Stimulated activated memory B cell treated with anti-CD40 and anti-IgM and Interleukin-4, amounts not matched to agents 10 μg/mL and 1 μg/mL and 100 μg/mL, for 72 hours (primary cell): ENCODE measurements at regions not wholly inside any gene's neighbourhood (a gene's known extent, or its start where the extent isn't known, plus 50 kb on each side); places are given as distances from the start of the nearest gene placed in this dataset.

ENCODE experiments used
- ATAC-seq: fragments of 150-1000 bp; cut with Tn5 transposase; 2 replicates; pipeline ENCODE4 v1.10.0; 2021
- H3K27ac Mint-ChIP-seq: one replicate; pipeline ENCODE4 v1.8.0; 2022; ENCODE audit warnings: mild to moderate bottlenecking, mixed read lengths
- H3K27me3 Mint-ChIP-seq: one replicate; pipeline ENCODE4 v1.8.0; 2022; ENCODE audit warnings: mixed read lengths
- H3K36me3 Mint-ChIP-seq: one replicate; pipeline ENCODE4 v1.8.0; 2022; ENCODE audit warnings: mixed read lengths
- H3K4me1 Mint-ChIP-seq: one replicate; pipeline ENCODE4 v1.8.0; 2022; ENCODE audit warnings: mixed read lengths
- H3K4me3 Mint-ChIP-seq: one replicate; pipeline ENCODE4 v1.8.0; 2022; ENCODE audit warnings: mild to moderate bottlenecking, moderate library complexity, mixed read lengths
- H3K9me3 Mint-ChIP-seq: one replicate; pipeline ENCODE4 v1.8.0; 2022; ENCODE audit warnings: mixed read lengths

GRCh38 chr4:104973708-104974107 lies 173.0 kb upstream of the TET2 start:
- Mint-ChIP-seq H3K27ac (no peak overlapping the region), H3K9me3 (no peaks in the 10 kb centered on the region), H3K27me3 (no peaks in the 10 kb centered on the region), H3K36me3 (no peaks in the 10 kb centered on the region), H3K4me1 (peaks cover 14% of the 10 kb centered on the region), H3K4me3 (no peak overlapping the region)
- ATAC-seq = no peak

DNA sequence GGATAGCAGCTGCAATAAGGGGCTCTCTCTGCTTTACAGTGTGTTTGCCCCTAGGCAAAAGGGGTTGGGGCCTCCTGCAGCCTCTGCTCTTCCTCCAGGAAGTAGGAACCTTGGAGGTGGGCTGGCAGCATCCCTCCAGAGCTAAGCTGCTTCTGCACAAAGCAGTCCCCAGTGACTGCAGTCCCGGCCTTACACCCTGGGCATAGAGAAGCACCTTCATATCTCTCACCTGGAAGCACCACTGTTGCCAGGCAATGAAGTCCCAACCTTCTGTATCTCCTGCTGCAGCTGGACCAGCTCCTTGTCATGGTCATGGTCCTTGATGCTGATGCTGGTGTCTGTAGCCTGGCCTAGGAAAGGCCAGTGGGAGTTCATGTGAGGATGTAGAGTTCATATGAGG lies 171.1 kb upstream of the TET2 start:
- Mint-ChIP-seq H3K36me3 (no peaks in the 10 kb centered on the region), H3K4me3 (no peak overlapping the region), H3K4me1 (peaks cover 6% of the 10 kb centered on the region), H3K27ac (no peak overlapping the region), H3K9me3 (peaks cover 5% of the 10 kb centered on the region), H3K27me3 (peaks cover 4% of the 10 kb centered on the region)
- ATAC-seq = no peak

DNA sequence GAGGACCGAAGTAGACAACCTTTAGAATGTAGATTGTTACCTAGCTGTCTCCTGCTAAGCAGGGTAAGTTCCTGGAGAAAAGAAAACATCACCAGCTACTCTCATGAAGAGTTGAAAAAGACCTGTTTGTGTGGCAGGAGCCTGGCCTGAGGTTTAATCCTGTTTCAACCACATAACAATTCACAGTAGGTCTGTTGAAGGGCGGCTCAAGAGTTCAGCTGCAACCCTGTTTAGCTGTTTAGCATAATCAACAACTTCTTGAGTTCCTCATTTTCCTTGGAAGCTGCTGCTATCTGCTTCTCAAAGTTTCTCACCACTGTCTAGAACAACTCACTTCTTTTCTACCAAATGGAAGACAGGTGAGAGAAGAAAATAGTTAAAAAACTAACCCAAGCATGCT lies 170.4 kb upstream of the TET2 start:
- peaks cover 1% of the 10 kb centered on the region for H3K4me1 Mint-ChIP-seq
- H3K36me3 Mint-ChIP-seq = no peaks in the 10 kb centered on the region
- no peak overlapping the region for H3K4me3 Mint-ChIP-seq
- H3K27ac Mint-ChIP-seq = no peak overlapping the region
- no peak for ATAC-seq
- peaks cover 6% of the 10 kb centered on the region for H3K27me3 Mint-ChIP-seq
- peaks cover 7% of the 10 kb centered on the region for H3K9me3 Mint-ChIP-seq

DNA sequence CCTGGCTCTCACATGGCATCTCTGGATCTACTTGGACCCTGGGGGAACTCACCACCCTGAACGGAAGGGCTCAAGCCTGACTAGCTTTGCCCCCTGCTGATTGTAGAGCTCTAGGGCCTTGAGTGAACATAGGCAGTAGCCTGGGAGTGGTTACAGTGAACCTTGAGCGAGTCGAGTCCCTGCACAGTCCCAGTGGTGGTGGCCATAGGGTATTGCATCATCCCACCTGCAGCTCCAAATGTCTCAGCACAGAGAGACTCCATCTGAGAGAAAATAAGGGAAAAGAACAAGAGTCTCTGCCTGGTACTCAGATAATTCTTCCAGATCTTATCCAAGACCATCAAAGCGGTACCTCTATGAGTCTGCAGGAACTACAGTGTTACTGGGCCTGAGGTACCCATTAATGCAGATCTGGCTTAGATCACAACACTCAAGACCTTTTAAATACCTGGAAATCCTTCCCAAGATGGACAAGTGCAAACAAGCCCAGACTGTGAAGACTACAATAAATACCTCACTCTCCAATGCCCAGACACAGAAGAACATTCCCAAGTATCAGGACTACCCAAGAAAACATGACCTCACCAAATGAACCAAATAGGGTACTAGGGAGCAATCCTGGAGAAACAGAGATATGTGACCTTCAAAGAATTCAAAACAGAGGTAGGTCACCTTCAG lies 167.5 kb upstream of the TET2 start:
- Mint-ChIP-seq H3K27me3 (peaks cover 6% of the 10 kb centered on the region), H3K4me3 (no peak overlapping the region), H3K27ac (no peak overlapping the region), H3K9me3 (peaks cover 7% of the 10 kb centered on the region), H3K4me1 (no peaks in the 10 kb centered on the region), H3K36me3 (no peaks in the 10 kb centered on the region)
- ATAC-seq = no peak

DNA sequence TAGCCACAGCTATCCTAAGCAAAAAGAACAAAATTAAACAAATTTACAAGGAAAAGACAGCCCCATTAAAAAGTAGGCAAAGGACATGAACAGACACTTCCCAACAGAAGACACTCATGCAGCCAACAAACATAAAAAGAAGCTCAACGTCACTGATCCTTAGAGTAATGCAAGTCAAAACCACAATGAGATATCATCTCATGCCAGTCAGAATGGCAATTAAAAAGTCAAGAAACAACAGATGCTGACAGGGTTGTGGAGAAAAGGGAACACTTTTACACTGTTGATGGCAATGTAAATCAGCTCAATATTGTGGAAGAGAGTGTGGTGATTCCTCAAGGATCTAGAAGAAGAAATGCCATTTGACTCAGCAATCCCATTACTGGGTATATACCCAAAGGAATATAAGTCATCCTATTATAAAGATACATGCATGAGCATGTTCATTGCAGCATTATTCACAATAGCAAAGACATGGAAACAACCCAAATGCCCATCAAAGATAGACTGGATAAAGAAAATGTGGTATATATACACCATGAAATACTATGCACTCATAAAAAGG lies 163.0 kb upstream of the TET2 start:
- H3K4me3 Mint-ChIP-seq = no peak overlapping the region
- H3K36me3 Mint-ChIP-seq = no peaks in the 10 kb centered on the region
- H3K9me3 Mint-ChIP-seq = peaks cover 7% of the 10 kb centered on the region
- H3K4me1 Mint-ChIP-seq = no peaks in the 10 kb centered on the region
- peaks cover 6% of the 10 kb centered on the region for H3K27me3 Mint-ChIP-seq
- H3K27ac Mint-ChIP-seq = no peak overlapping the region
- ATAC-seq = no peak

GRCh38 chr4:104986306-104986705 lies 160.4 kb upstream of the TET2 start:
- no peak for ATAC-seq
- Mint-ChIP-seq H3K9me3 (no peaks in the 10 kb centered on the region), H3K27me3 (no peaks in the 10 kb centered on the region), H3K36me3 (no peaks in the 10 kb centered on the region), H3K4me1 (no peaks in the 10 kb centered on the region), H3K4me3 (no peak overlapping the region), H3K27ac (no peak overlapping the region)

DNA sequence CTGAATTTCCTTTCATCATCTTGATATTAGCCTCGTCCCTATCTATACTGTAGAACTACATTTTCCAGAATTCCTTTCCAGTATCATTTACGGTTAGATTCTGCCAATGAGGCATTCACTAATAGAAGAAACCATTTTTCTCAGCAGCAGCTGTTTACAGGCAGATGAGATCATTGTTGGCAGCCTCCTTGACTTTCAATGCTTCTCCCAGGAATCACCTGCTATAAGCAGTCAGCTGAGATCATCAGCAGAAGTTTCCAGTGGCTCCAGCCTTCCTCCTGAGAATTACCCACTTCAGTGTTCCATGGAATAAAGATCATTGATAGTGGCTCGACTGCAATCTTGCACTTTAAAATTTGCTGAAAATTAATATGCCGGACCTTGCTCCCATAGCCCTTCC lies 157.3 kb upstream of the TET2 start:
- H3K4me3 Mint-ChIP-seq = no peak overlapping the region
- H3K27me3 Mint-ChIP-seq = no peaks in the 10 kb centered on the region
- H3K36me3 Mint-ChIP-seq = no peaks in the 10 kb centered on the region
- H3K9me3 Mint-ChIP-seq = peaks cover 2% of the 10 kb centered on the region
- no peak overlapping the region for H3K27ac Mint-ChIP-seq
- no peak for ATAC-seq
- no peaks in the 10 kb centered on the region for H3K4me1 Mint-ChIP-seq

GRCh38 chr4:105002278-105002677 lies 144.4 kb upstream of the TET2 start:
- Mint-ChIP-seq H3K9me3 (no peaks in the 10 kb centered on the region), H3K36me3 (no peaks in the 10 kb centered on the region), H3K4me3 (no peak overlapping the region), H3K4me1 (no peaks in the 10 kb centered on the region), H3K27me3 (no peaks in the 10 kb centered on the region), H3K27ac (no peak overlapping the region)
- no peak for ATAC-seq

- H3K36me3 Mint-ChIP-seq = peaks cover 8% of the 10 kb centered on the region
- no peak overlapping the region for H3K4me3 Mint-ChIP-seq
- no peak for ATAC-seq
- H3K27ac Mint-ChIP-seq = no peak overlapping the region
- H3K9me3 Mint-ChIP-seq = peaks cover 6% of the 10 kb centered on the region
- peaks cover 20% of the 10 kb centered on the region for H3K27me3 Mint-ChIP-seq
- H3K4me1 Mint-ChIP-seq = no peaks in the 10 kb centered on the region
Measured at GRCh38 chr4:105014234-105014633, 132.4 kb upstream of the TET2 start.

DNA sequence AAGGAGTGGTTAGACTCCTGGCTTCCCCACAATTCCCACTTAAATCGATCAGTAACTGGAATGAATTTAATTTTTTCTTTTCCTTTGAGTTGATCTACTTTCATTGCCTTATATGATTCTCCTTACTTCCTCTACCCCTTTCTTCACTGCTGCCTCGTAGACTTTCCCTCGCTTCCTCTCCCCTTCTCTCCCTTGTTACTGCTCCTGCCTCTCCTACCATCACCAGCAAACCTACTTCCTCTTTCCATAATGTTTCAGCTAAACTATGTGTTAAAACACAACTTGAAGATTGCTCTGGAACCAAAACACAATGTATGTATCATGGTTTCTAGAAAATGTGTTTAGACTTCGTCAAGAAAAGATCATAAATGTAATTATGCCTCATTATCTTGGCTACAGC lies 132.0 kb upstream of the TET2 start:
- no peak for ATAC-seq
- Mint-ChIP-seq H3K4me3 (no peak overlapping the region), H3K9me3 (peaks cover 6% of the 10 kb centered on the region), H3K27ac (no peak overlapping the region), H3K27me3 (peaks cover 19% of the 10 kb centered on the region), H3K36me3 (peaks cover 8% of the 10 kb centered on the region), H3K4me1 (no peaks in the 10 kb centered on the region)

DNA sequence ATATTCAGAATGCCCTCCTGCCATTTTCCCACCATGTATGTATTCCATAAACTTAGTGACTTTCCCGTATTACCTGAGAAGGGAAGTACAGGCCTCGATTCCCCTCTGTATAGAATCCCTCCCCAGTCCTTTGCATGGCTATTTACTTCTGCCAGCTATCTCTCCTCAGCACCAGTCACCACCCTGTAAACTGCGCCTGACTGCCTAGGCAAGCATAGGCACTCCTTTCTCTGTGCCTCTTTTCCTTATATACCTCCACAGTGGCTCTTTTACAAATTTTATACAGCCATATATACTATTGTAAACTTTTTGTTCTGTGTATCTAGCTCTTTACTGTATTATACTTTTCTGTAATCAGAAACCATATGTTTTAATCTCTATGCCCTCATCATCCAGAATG lies 130.9 kb upstream of the TET2 start:
- Mint-ChIP-seq H3K4me3 (no peak overlapping the region), H3K27ac (no peak overlapping the region), H3K27me3 (peaks cover 8% of the 10 kb centered on the region), H3K9me3 (peaks cover 2% of the 10 kb centered on the region), H3K36me3 (no peaks in the 10 kb centered on the region), H3K4me1 (no peaks in the 10 kb centered on the region)
- no peak for ATAC-seq

GRCh38 chr4:105022811-105023667 lies 123.6 kb upstream of the TET2 start:
- Mint-ChIP-seq H3K36me3 (no peaks in the 10 kb centered on the region), H3K9me3 (peaks cover 14% of the 10 kb centered on the region), H3K4me1 (no peaks in the 10 kb centered on the region), H3K4me3 (no peak overlapping the region), H3K27ac (no peak overlapping the region), H3K27me3 (no peaks in the 10 kb centered on the region)
- no peak for ATAC-seq

GRCh38 chr4:105023668-105024055 lies 123.0 kb upstream of the TET2 start:
- Mint-ChIP-seq H3K27ac (no peak overlapping the region), H3K9me3 (peaks cover 14% of the 10 kb centered on the region), H3K36me3 (no peaks in the 10 kb centered on the region), H3K4me3 (no peak overlapping the region), H3K27me3 (peaks cover 3% of the 10 kb centered on the region), H3K4me1 (no peaks in the 10 kb centered on the region)
- ATAC-seq = no peak

DNA sequence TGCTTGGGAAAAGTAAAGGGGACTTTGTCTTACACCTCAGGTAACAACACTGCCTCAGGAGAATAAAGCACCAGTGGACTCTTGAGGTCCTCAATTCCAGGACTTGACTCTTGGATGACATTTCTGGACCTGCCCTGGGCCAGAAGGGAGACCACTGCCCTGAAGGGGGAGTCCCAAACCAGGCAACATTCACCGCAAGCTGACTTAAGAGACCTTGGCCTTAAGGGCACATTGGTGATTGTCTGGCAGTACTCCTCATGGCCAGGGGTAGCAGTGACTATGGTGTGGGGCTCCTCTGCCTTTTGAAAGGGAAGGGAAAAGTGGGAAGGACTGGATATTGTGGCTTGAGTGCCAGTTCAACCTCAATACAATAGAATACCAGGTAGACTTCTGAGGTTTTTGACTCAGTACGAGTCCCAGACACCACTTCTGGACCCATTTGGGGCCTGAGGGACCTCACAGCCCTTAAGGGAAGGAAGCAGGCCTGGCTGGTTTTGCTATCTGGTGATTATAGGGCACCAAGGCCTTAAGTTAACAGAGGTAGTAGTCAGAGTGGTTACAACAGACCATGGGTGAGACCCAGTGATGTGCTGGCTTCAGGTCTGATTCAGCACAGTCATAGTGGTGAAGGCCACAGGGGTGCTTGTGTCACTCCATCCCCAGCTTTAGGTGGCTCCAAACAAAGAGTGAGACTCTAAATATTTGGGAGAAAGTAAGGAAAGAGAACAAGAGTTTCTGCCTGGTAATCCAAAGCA lies 121.2 kb upstream of the TET2 start:
- ATAC-seq = no peak
- Mint-ChIP-seq H3K36me3 (no peaks in the 10 kb centered on the region), H3K9me3 (peaks cover 14% of the 10 kb centered on the region), H3K27me3 (peaks cover 9% of the 10 kb centered on the region), H3K4me3 (no peak overlapping the region), H3K27ac (no peak overlapping the region), H3K4me1 (no peaks in the 10 kb centered on the region)

DNA sequence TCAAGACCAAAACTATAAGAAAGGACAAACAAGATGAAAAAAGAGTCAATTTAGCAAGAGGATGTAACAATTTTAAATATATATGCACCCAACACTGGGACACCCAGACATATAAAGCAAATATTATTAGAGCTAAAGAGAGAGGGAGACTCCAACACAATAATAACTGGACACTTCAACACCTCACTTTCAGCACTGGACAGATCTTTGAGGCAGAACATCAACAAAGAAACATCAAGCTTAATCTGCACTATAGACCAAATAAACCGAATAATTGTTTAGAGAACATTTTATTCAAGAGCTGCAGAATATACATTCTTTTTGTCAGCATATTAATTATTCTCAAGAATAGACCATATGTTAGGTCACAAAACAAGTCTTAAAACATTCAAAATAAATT lies 109.7 kb upstream of the TET2 start:
- H3K27me3 Mint-ChIP-seq = no peaks in the 10 kb centered on the region
- H3K36me3 Mint-ChIP-seq = no peaks in the 10 kb centered on the region
- H3K4me1 Mint-ChIP-seq = no peaks in the 10 kb centered on the region
- no peak overlapping the region for H3K27ac Mint-ChIP-seq
- H3K9me3 Mint-ChIP-seq = peaks cover 2% of the 10 kb centered on the region
- H3K4me3 Mint-ChIP-seq = no peak overlapping the region
- ATAC-seq = no peak
